ENCODE measurements at regions not wholly inside any gene's neighbourhood (a gene's known extent, or its start where the extent isn't known, plus 50 kb on each side); places are given as distances from the start of the nearest gene placed in this dataset.
"Not testable (repeated sequence)": the region's sequence is repeated elsewhere in the genome, so short reads cannot be mapped to it uniquely, and the experiment has no call there.

DNA sequence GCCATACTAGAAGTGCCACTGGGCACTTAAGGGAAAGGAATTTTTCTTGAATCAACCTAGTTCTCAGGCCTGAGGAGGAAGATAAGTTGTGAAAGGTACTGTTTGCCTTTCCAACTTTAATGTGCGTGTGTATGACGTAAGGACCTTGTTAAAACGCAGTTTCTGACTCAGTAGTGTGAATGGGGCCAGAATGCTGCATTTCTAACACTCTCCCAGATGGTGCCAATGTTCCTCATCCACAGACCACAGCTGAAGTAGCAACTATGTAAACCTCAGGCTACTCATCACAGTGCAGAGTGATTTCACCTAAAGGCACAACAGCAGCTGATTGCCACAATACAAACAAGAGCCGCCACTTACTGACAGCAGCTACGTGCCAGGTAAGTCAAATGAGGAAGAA lies 103.6 kb downstream of the OTOL1 start:
- DNase-seq (ENCODE audit: low read depth) = no peak

DNA sequence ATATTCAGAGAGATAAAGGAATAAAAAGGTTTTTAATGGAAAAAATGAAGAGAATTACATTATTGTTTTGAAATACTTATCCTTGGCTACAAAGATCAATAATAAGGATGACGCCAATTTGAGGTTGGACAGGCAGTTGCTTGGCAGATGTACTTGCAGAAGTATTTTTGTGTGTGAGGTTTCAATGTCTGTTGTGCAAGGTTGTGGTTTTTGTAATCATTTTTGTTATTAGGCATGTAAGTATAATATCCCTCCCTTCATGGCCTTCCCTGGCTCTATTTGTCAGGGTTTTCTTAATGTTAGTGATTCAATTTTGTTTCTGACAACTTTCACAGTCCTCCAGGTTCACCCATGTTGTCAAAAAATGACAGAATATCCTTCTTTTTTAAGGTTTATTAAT lies 105.9 kb downstream of the OTOL1 start:
- DNase-seq (ENCODE audit: low read depth) = no peak

DNA sequence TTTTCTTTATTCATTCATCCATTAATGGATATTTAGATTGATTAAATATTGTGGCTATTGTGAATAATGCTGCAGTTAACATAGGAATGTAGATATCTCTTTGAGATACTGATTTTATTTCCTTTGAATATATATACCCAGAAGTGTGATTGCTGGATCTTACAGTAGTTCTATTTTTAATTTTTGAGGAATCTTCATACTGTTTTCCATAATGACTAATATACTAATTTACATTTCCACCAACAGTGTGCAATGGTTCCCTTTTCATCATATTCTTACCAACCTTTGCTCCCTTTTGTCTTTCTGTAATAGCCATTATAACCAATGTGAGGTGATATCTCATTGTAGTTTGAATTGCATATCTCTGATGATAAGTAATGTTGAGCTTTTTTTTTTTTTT lies 106.3 kb downstream of the OTOL1 start:
- no peak for DNase-seq (ENCODE audit: low read depth)

DNA sequence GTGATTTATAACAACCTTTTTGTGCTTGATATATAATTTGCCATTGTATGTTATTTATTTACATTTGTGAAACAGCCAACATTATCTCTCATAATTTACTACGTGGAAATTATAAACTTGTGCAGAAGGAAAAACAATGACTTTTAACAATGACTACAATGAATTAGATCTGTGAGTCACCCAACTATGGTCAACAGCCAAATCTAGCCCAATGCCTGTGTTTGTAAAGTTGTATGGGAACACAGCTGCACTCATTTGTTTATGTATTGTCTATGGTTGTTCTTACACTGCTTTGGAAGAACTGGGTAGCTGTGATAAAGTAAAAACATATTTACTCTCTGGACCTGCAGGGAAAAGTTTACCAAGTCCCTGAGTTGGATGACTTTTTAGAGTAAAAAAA lies 110.4 kb downstream of the OTOL1 start:
- DNase-seq (ENCODE audit: low read depth) = no peak

DNA sequence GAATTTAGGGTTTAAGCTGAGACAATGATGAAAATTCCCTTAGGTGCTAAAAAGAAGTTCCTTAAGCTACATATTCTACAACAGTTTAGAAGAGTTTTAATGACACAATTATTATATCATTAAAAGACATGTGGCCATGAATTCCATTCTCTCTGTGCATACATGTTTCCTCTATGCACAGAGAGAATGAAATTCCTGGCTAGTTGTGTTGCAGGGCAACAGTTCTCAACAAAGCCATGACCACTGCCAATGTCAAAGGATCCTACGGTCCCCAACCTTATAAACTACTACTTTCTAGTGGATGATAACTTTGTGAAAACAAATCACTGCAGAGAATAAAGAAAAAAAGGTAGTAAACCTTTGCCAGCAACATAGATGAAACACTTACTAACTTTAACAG lies 122.7 kb downstream of the OTOL1 start:
- no peak for DNase-seq (ENCODE audit: low read depth)

DNA sequence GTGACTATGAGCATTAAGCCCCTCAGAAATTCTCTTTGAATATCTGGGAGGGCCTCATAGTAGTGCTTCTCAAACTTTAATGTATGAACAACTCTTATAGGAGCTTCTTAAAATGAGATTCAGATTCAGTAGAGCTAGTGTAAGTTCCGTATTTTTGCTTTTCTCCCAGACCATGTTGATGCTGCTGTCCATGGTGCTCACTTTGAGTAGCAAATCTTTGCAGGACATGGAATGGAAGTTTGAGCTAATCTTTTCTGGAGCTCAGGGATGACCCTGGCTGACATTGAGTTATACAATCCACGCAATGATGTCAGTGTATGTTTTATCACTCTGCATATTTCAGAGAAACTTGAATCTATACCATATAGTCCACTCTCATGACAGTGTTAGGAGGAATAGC lies 134.2 kb downstream of the OTOL1 start:
- DNase-seq (ENCODE audit: low read depth) = no peak

DNA sequence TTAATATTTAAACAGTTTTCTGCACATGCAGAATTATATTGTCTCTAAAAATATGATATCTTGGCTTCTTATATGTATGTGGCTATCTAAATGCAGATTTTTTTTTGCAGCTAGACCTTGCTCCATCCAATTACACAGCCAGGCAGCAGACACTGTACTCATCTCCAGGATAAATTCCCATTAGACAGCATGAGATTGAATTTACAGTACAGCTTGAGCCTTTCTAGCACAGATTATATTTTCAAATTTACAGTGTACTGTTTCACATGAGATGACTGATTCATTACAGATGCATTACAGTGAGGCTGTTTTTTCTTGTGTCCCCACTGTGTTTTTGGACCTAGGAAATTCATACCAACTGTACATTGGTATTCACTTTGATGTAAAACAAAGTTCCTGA lies 134.9 kb downstream of the OTOL1 start:
- DNase-seq (ENCODE audit: low read depth) = no peak

DNA sequence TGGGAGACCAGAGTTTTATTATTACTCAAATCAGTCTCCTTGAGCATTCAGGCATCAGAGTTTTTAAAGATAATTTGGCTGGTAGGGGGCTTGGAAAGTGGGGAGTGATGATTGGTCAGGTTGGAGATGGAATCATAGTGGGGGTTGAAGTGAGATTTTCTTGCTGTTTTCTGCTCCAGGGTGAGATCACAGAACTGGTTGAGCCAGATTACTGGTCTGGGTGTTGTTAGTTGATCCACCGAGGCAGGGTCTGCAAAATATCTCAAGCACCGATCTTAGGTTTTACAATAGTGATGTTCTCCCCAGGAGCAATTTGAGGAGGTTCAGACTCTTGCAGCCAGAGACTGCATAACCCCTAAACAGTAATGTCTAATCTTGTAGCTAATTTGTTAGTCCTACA lies 141.0 kb downstream of the OTOL1 start:
- no peak for DNase-seq (ENCODE audit: low read depth)

DNA sequence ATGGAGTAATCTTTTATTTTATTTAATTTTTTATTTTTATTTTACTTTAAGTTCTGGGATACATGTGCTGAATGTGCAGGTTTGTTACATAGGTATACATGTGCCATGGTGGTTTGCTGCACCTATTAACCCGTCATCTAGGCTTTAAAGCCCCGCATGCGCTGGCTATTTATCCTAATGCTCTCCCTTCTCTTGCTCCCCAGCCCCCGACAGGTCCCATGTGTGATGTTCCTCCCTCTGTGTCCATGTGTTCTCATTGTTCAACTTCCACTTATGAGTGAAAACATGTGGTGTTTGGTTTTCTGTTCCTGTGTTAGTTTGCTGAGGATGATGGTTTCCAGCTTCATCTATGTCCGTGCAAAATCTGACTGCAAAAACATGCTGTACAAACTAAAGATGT lies 142.5 kb downstream of the OTOL1 start:
- DNase-seq (ENCODE audit: low read depth) = not testable (repeated sequence)

DNA sequence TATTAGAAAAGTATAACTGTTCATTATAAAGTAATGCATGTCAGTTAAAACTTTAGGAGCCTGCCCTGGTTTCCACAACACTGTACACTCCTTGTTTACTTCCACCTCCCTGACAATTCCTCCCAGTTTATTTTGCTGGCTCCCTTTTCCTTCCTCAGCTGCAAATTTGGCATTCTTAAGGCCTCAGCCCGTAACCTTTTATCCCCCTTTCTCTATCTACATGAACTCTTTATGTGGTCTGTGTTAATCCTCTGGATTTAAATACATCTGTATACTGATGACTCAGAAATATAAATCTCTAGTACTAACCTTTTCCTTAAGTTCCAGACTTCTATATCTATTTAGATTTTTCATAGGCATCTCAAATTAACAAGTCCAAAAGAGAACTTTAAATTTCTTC lies 143.6 kb downstream of the OTOL1 start:
- DNase-seq (ENCODE audit: low read depth) = no peak

DNA sequence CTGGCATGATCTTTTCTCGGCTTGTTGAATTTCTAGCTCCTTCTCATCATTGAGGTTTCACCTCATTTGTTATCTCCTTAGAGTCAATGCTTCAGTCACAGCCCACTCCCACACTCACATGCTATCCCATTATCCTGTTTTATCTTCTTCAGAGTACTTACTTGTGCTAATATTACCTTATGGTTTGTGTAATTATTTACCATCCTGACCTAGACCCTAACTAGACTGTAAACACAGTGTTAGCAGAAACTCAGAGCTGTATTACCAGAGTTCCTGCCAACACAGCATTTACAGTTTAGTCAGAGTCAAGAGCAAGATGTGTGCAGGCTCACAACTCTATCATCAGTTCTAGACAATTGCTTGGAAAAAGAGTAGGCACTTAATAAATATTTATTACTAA lies 144.7 kb downstream of the OTOL1 start:
- no peak for DNase-seq (ENCODE audit: low read depth)

DNA sequence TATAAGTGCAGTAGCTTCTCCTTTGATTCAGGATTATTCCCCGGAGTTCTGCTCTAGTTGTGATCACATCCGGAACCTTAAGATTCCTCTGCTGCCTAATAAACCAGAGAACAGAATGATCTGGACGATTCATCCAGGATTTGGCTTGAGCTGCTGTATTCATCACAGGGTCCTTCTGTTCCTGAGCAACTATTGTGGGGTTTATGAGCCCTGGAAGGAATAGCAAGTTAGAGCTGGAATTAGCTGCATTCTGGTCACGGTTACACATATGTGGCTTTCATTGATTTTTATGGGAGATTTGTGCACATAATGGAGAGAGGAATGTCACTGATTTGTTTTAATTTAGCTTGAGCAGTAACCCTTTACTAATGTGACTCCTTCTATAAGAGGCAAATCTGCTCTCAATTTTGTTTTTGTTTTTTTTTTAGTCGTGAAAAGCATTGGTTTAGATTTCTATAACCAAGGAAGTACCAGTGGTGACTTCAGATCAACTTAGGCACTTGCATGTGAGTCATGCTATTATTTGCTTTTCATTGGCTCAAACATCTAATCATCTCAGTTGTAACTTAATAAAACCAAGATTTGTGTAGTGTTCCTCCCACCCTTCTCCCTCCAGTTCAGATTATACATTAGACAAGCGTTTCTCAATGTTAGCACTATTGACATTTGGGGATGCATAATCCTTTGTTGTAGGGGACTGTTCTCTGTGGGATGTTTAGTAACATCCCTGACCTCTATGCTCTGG lies 148.5 kb downstream of the OTOL1 start:
- peak; percentile 13 for DNase-seq (ENCODE audit: low read depth)

DNA sequence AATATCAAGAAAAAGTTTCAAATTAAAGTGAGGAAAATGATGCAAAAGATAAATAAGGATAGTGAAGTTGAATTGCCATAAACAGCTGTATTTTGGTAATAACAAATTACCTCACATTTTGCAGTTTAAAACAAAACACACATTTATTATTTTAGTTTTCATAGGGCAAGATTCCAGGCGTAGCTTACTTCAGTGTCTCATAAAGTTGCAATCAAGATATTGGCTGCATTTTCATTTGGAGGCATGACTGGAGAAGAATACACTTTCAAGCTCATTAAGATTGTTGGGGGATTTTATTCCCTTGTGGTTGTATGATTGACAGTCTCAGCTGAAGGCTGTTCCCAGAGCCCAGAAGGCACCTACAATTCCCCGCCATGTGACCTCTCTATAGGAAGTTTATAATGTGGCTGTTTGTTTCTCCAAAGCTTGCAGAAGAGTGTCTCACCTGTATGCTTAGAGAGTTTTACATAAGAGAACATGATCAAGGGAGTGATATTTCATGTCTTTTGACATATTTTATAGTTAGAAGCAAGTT lies 151.4 kb downstream of the OTOL1 start:
- no peak for DNase-seq (ENCODE audit: low read depth)

DNA sequence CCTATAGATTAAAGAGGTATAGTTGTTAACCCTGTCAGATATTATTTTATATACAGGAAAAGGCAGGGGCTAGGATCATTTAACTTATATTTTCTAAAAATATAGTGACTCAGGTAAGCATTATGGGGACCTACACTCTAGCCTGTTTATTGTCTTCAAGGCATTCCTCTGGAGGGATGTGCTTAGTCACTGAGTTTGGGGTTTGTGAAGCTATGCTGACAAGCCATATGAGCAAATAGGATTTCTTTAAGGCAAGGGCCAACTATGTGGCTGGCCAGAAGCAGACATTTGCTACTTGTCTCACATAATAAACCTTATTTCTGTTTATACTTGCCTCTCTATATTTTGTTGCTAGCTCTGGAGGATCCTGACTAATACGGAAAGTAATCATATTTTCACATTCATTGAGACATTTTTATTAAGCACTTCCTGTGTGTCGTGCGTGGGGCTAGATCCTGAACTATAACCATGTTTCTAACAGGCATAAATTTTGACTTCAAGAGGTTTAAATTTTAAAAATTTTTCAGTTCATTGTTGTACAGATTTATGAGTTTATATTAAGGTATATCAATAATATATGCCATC lies 153.4 kb downstream of the OTOL1 start:
- DNase-seq (ENCODE audit: low read depth) = no peak

DNA sequence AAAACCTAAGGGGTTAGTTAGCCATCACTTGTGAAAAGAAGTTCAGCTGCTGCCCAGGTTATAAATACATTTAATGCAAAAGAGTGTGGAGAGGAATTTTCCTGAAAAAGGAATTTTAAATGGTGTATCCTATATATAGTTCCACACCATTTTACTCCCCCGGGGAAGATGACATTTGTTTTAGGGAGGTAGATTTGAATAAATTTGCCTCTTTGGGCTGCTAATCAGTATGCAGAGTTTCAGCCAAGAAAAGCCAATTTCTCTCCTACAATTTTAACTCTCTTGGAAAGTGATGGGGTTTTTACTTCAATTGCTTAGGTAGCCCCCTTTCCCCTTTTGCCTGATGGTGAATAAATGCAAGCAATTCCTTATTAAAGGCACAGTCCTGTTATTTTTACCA lies 161.2 kb downstream of the OTOL1 start:
- no peak for DNase-seq (ENCODE audit: low read depth)

DNA sequence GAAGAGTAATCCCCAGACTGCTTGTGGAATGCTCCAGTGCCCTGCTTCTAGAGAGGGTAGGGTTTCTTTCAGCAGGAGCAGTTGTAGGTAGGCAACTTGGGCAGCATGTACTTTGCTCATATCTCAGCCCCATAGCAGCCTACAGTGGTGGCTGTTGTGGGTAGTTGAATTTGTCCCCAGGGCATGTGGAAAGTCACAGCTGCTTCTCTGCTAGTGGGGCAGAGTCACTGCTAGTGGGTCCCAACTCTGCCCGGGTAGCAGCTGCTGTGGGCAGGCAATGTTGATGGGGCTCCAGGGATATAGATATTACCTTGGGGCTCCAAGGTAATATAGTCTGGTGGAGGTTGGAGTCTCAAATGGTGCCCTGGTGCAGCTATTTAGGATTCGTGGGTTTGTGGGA lies 174.5 kb downstream of the OTOL1 start:
- no peak for DNase-seq (ENCODE audit: low read depth)

DNA sequence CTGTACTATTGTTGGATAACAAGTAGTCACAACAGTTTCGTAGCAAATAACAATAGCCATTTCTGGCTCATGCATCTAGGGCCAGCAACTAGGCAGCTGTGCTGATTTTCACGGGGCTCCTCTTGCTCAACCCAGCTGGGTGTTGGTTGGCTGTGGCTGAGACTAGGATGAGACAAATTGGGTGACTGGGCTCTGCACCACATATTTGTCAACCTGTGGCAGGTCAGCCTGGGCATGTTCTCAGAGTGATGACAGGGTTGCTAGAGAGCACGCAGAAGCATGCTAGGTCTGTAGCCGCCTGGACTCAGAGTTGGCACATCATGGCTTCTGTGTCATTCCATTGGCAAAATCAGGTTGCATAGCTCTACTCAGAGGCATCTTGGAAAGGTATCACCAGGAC lies 175.9 kb downstream of the OTOL1 start:
- no peak for DNase-seq (ENCODE audit: low read depth)

DNA sequence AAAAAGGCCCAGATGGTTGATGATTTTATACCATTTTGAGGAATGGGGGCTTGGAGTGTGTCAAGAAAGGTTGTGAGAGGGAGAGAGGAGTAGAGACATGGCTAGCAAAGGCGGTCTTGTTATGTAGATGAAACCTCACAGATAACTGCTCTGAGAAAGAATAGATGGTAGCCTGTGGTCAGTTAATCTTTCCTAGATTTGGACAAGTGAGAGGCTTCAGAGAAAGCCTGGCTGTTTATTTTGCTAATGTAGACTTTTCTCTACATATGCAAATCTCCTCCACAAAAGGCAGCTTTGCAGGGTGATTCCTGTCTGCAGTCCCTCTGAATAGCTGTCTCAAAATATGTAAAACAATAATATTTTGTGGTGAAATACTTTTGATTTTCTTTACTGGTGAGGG lies 177.3 kb downstream of the OTOL1 start:
- no peak for DNase-seq (ENCODE audit: low read depth)

DNA sequence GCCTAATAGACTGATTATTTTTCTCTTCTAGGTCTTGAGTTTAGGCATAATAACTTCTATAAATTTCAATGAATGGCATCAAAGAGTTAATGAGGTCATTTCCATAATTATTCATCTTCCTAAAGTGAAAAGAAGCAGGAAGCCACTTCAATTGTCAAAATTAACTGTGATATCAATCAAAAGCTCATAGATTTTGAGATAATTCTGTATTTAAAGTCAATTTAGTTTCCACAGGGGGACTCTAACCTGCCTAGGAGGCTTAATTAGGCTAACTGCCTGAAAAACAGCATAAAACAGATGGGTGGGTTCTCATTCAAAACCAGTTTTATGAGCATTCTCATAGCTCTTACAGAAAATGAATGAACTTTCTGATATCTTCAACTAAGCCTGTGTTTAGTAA lies 177.8 kb downstream of the OTOL1 start:
- DNase-seq (ENCODE audit: low read depth) = no peak

DNA sequence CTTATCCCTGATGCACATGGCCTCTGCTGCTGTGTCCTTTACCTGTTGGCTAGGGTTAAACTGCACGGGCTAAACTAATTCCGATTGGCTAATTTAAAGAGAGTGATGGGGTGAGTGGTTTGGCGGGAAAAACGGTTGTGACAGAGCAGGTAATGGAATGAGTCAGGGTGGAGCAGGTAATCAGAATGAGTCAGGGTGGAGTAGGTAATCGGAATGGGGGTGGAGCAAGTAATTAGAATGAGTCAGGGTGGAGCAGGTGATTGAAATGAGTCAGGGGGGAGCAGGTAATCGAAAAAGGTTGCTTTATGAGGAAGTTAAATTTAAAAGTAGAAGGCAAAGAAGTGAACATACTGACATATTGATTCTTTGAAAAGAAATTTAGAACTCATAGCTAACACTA lies 185.2 kb downstream of the OTOL1 start:
- DNase-seq (ENCODE audit: low read depth) = not testable (repeated sequence)

DNA sequence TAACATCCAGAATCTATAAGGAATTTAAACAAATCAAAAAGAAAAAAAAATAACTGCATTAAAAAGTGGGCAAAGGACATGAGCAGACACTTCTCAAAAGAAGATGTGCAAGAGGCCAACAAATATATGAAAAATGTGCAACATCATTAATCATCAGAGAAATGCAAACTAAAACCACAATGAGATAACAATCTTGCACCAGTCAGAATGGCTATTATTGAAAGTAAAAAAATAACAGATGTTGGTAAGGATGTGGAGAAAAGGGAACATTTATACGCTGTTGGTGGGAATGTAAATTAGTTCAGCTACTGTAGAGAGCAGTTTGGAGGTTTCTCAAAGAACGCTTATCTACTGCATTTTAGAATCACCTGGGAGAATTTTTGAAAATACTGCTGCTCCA lies 186.1 kb downstream of the OTOL1 start:
- no peak for DNase-seq (ENCODE audit: low read depth)

DNA sequence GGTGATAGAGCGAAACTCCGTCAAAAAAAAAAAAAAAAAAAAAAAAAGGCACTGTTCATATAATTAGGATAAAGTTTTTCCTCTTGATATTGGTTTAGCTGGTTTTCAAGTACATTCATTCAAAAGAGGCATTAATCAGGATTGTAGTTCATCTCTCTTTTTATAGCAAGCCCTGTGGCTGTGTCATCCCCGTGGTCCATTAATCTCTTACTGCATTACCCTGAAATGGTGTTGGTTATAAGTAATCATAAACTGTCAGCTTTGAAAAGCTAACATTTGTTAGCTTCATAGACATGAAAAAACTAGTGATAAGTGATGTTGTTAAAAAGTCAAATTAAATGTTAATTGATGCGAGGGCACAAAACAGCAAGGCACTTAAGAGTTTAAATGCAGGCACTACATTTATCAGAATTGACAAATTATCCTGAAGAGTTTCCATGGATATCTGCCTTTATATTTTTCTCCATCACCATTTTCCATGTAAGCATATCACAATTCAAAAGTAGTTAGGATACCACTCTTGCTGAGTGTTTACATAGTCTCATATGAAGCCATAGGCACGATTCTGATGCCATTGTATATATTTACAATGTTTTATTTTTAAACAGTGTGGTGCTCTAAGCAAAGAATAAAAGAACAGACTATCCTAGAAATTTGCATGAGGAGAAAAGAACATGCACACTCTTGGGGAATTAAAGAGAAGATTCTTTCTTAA lies 193.1 kb downstream of the OTOL1 start:
- no peak for DNase-seq (ENCODE audit: low read depth)

DNA sequence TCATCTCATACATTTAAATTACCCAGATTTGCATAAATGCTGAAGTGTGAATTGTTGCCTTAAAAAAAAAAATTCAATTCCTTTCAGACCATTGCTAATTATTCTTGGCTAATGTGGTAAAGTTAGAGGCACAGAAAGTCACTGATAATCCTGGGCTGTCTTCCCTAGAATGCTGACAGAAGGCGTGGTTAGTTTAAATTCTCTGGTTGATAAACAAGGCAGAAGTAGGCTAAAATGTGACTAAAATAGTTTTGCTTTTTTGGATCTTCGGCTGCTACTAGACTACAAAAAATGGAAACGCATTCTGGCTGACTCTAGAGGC lies 193.7 kb downstream of the OTOL1 start:
- DNase-seq (ENCODE audit: low read depth) = no peak

Data from renal cortical epithelial cell (primary cell).